T follicular helper cell (primary cell): ENCODE measurements at regions not wholly inside any gene's neighbourhood (a gene's known extent, or its start where the extent isn't known, plus 50 kb on each side); places are given as distances from the start of the nearest gene placed in this dataset.

Experiments
- DNase-seq: peaks from one replicate; pipeline ENCODE4 v3.0.0-alpha.2; 2020; ENCODE audit warnings: low read depth

DNA sequence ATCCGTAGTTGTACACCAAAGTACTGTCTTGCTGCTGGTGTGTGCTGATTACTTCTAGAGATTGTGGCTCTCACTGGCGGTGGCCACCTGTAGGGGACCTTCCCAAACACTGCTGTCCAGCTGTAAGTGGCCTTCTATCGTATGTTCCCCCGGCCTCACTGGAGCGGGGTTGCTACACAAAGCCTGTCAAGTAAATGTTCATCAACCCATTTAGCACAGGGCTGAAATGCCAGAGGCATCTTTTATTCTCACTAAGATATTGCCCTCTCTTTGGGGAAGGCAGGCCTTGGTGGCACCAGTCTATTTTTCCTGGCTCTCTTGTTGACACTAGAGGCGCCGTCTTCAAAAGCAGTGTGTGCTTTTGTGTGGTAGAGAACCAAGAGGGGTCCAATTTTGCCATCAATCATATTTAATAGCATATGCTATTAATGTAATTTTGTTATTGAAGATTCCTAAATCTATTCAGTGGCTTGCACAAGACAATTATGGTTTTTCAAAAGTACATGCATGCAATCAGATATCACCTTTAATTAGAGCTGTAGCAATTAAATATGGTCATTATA is 514.4 kb upstream of the SALL1 start:
- no peak for DNase-seq

DNA sequence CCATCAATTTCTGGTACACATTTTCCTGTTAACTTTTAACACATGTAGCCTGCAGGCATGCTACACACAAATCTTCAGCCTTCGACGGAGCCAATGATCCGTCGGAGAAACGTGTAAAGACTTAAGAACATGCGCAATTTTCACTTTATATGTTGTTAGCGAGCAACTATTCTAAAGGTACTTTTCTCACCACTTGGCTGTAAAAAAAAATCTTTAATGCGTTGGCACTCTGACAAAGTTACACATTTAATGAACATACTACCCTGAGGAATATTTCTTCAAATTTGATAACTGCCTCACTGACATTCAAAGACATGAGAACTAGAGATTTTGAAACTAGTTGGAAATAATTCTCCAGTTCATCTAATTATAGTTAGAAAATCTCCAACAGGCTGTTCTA is 507.5 kb upstream of the SALL1 start:
- no peak for DNase-seq

DNA sequence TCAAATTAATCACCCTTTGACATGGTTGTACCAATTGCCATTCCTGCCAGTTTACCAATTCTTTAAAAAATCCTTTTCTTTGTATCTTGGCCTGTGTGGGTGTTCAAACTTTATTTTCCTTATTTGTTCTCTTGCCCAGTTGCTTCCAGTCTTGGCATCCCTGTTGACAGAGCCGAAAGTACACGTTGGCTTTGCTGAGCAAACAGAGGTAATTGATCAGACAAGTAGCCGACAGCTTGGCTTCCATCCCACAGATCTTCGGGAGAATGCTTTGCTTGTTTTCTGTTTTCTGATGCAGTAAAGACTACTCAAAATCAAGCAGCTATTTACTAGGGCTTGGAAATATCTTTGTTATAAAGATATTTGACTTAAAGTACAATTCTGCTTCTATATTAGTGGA is 506.8 kb upstream of the SALL1 start:
- no peak for DNase-seq

DNA sequence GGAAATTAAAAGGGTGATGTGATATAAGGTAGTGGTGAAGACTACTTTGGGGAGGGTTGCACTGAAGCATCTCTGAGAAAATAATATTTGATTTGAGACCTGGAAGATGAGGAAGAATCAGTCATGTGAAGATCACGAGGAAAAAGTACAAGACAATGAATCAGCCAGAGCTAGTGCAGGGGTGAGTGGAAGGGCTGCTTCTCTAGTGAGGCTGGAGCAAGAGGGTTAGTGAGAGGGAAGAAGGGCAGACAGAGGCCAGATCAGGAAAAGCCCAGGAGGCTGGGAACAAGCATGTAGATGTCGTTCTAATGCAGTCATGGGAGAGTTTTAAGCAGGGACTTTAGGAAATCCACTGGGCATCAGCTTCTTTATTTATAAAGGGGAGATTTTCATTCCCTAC is 504.2 kb upstream of the SALL1 start:
- DNase-seq = no peak

DNA sequence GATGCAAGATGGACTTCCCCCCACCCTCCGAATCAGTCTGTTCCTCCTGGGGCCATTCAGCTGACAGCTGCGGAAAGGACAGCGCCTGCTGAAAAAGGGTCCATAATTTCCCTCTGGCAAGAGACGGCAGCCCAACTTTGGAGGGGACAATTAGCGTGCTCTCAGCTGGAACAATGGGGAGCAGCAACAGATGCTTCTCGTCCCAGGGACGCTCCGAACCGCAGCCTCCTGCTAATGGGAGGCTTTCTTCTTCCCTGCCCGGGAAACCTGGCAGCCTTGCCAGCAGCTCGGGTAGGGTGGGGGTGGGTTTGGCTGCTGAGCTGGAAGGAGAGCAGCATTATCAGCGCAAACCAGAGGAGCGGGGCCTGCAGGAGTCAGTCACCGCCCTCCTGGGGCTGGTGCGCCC is 500.0 kb upstream of the SALL1 start:
- no peak for DNase-seq

DNA sequence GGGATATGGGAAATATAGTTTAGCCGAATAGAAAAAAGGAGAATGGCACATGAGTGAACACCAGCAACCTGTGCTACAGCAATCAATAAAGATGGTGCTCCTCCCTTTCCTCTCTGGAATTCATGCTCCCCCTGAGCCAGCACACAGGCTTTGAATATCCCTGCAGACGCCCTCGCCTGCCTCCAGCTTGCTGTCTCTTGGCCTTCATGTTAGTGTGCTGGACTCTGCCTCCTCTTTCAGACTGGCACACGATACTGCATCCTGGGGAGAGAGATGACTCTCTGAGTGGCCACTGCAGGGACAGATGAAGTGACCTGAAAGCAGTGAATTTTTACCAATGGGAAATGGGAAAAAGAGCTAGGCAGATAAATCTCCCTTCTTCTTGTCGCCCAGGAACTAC is 498.6 kb upstream of the SALL1 start:
- DNase-seq = no peak

DNA sequence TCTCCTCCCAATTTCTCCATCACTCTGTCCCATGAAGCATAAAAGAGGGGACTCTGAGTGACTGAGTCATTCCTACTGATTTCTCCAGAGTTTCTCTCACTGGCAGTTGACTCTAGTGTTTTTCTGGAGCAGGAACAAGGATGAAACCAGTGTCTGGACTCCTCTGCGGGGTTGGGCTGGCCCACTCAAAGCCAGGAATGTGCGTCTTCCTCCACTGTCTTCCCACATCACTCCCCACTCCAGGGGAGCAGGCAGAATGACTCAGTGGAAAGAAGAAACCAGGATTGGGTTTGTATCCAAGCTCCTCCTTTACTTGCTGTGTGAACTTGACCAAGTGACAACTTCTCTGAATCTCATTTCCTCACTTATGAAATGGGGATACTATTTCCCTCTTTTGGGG is 497.5 kb upstream of the SALL1 start:
- no peak for DNase-seq

DNA sequence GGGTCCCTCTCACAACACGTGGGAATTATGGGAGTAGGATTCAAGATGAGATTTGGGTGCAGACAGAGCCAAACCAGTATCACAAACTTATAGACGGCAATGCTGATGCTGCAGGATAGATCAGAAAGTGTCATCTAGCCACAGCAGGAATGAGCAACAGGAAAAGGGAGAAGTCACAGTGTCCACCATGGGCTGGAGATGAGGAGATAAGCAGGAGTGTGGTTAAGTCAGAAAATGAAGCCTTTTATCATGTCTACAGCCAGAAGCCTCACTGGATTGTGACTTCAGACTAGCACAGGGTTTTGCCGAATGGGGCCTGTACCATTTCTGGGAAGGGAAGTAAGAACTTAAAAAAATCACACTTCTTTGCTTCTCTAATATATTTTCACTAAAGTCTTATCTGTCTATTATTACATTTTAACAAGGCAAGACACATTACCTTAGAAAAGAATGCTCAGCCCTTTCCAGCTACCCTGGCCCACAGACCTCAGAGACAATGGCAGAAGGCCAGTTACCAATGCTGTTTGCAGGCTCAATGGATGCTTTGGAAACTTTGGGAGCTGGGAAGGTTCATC is 490.2 kb upstream of the SALL1 start:
- DNase-seq = no peak

DNA sequence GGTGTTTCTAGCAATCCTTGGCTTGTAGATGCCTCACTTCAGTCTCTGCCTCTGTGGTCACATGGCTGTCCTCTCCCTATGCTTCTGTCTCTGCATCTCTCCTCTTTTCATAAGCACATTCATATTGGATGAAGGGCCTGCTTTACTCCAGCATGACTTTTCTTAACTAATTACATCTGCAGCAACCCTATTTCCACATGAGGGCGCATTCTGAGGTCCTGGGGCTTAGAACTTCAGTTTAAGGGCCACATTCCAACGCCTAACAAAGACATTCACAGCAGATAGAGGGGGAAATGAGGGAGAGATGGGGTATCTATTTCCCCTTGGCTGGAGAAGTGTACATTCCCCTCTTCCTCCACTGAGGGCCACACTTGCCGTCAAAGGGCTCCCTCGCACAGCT is 489.1 kb upstream of the SALL1 start:
- DNase-seq = no peak

DNA sequence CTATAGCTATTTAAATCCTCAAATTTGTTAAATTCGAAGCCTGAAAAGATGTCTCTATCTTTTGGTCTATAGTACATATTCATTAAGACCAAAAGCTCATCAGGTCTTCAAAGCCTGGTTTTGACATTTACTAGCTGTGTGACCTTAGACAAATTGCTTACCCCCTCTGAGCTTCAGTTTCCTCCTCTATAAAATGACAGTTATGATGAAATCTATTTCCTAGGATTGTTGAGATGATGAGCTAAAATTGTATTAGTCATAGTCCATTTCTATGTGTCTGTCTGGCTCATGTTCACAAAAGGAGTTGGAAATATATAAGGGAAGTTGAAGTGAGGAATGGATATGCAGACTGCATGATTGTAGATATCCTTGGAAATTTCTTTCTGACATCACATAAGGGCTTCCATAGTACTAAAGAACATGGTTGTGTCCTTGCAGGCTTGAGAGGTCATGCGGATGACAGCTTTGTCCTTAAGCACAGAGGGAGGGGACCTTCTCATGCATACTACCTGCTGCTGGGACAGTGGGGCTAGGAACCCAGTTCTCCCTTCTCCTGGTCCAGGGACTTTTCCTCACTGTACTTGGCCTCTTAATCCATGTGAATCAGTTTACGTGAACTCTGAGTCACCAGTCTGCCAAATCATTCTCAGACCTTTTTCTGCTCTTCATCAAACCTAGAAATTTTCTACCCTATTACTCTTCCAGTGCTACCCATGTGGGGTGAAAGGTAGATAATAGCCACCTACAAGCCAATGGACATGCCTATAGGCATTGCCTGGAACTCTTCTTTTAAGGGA is 487.5 kb upstream of the SALL1 start:
- no peak for DNase-seq

DNA sequence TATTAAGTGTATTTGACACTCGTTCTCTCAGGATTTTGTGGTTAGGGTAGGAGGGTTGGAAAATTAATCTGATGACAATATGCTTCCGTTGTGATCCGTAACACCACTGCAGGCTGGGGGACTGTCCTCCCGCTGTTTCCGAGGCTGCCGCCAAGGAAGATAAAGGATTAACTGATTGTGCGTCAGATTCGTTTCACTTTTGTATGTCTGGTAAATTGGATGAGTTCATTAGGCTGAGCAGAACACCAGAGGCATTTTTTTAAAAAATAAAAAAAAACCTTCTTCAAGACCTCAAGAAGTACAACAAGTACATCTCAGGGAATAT is 486.7 kb upstream of the SALL1 start:
- no peak for DNase-seq

DNA sequence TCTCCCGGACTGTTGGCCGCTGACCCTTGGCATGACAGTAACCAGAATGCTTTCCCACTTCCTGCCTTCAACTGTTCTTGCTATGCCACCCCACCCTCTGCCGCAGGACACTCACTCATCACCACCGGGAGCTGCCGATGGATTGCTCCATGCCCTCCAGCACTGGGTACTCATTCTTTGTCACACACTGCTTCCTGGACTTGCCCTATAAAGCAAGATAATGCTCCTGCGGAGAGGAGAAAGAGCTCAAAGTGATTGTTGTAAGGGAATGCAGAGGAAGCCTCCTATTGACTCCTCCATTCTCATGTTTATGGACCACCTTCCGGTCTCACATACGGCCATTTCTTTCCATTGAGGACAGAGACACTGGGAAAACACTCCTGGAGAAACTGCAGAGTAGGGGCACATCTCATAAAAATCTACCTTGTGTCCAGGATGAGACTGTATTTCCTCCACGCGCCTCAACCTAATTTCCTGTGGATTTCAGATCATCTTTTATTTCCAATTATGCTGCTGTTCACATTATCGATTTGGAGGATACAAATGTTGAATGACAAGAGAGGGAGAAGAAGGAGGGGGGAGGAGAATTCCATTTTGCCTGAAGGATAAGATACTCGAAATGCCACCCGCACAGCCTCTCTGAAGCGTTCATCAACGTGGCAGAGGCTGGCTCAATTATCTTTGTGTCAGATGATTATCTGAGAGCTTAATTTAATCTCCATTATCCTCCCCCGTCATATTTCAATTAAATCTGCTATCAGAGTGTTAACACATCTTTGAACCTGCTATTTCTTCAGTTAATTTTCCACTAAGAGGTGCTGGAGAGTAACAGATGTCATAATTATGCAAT is 486.1 kb upstream of the SALL1 start:
- DNase-seq = no peak

DNA sequence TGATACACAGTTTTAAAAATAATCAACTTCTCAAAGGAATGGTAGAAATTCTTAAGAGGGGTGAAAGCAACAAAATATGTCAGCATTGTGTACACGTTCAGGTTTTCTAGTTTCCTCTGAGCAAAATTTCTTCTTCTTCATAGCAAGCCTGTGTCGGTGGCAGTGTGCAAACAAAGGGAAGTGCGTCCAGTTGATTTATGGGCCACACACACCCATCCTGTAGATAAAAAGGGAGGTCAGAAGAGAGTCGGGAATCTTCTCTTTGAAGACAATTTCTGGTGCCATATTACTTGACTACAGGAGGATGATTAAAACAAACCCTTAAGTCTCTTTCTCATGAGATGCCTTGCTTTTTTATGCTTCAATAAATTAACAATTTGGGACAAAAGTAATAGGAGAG is 484.1 kb upstream of the SALL1 start:
- no peak for DNase-seq

DNA sequence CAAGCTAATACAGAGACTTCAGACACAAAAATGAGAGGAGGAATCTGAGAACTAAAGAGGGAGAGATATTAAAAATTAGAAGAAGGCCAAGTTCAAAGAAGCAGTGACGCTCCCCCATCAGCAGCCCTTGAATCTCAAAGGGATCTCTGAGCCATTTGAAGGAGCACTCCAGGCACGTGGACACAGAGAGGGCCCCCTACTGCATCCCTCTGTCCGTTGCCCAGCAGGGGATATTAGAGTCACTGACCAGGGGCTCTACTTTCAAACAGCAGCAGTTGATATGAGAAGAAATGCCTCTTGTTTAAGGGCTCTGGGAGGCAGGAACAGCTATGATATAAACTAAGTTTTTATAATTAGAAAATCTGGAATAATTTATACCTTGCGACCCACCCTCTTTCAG is 479.0 kb upstream of the SALL1 start:
- no peak for DNase-seq

DNA sequence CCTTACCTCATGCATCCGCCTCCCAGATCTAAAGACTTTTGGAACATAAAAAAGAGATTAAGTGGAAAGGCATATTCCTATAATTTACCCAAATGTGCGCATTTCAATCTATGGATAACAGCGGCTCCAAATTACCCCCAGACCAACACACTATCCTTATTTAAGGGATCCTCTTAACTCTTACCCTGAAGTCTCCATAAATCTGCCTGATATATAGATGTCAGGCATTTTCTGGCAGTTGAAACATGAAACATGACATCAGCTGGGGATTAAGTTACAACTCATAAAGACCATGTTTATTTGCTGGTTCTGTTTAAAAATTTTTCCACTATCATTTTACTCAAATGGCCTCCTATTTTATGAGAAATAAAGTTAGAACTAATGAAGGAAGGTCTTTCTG is 478.5 kb upstream of the SALL1 start:
- no peak for DNase-seq

DNA sequence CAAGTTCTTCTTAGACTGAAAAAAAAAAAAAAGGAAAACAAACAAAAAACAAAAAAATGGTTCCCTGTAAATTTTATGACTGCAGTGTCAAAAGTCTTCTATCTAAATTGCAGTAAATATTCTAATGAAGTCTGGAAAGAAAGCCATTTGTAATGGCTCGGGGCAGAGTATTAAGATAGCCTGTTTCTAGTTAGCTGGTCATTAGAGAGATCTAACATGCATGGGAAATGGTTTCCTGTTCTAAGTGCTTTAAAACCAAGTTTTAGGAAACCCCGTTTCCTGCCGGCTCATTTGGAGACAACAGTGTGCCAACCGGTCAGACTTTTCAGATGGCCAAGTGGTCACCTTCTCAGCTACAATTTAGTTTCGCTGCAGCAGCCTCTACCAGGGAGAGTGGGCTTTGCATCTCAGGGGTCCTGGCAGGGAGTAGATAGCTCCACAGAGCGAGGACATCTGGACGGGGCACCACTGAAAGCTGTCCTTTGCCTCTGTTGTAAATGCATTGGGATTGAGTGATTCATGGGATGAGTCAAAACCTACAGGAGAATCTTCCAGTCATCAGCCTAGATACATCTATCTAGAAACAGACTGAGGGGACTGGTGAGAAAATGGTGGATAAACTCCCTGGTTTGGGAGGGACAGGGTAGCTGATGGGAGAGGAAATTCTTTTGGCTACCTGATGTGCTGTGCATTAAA is 473.2 kb upstream of the SALL1 start:
- DNase-seq = no peak

DNA sequence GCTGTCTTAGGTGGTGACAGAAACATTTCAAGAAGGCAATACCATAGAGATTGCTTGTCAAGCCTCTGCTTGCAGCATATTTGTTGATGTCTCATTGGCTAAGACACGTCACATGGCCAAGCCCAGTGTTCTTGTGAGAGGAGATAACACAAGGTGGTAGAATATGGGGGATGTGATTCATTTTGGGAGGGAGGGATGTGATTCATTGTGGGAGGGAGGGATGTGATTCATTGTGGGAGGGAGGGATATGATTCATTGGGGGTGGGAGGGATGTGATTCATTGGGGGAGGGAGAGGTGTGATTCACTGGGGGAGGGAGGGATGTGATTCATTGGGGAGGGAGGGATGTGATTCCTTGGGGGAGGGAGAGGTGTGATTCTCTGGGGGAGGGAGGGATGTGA is 470.5 kb upstream of the SALL1 start:
- no peak for DNase-seq

DNA sequence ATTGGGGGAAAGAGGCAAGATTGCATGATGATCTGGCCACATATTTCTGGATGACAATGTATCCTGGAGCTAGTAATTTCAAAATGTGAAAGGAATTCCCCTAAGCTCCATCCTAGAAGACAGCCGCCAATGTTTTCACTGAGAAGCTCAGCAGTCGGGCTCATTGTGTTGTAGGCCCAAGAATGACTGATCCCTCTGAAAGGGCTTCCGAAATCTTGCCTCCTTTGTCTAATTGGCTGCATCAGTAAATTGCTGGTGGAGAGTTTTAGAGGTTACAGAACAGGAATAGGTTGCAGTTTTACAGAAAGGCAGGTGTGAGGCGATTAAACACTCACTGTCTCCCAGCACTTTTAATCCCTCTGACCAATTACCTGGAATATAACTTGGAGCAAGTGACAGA is 464.1 kb upstream of the SALL1 start:
- DNase-seq = no peak

DNA sequence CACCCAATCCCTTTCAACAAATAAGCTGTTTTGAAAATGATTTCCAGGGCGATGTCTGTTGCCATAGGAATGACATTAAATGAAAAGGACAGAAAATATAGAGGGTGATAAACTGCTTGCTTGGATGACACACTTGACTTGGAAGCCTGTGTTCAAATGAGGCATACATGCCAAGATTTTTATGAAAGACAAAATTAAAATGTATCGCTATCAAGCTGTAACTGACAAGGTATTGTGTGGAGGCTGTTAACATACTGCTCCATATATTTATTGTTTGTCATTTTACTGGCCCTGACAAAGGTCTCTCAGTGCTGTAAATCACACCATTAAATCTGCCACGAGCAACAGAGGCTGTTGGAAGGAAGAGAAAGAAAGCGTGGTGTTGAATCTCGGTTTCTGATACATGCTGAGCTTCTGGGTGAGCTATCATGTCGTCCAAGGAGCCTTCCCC is 456.2 kb upstream of the SALL1 start:
- DNase-seq = no peak

DNA sequence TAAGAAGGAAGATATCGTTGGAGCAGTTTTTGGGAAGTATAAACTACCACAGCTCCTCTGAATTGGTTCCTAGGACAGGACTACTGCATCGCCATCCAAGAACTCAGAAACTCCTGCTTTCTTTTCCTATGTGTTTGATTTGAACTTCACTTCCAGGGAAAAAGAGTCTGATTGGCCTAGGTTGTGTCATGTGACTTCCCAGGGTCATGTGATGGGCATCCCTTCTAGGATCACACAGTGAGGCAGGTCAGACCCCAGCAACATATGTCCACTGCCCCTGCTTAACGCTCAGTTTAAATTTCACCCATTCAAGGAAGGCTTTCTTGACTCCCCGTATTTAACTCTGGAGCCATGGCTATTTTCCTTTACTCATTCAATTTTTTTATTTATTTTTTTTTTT is 445.2 kb upstream of the SALL1 start:
- no peak for DNase-seq

DNA sequence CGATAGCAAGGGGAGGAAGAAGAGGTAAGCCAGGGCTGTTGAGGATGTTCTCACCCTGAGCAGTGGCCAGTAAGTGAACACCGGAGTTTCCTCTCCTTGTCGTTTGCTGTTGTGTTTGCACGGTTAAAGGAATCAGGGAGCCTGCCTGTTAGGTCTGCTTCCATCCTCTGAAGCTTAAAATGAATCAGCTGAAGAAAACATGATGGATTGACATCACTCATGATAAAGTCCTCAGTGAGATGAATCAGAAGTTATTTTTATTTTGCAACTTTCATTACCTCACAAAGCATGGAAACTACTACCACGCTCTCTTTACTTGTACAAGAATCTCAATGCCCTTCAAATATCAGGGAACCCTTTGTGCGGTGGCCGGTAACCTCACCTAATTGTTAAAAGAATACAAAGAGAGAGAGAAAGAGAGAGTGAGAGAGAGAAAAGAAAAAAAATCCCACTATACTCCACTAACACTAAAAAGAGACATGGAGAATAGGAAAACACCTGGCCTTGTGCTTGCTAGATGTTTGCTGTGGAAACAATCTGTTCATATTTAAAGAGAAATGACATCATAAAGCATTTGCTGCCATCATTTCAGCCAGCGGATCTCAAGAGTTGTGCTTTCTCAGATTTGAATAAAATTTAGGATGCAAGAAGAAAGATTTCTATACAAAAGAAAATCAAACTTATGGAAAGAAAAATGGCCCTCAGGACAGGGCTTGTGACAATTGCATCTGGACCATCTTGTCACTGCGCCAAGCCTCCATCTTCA is 441.6 kb upstream of the SALL1 start:
- DNase-seq = no peak
